Putamen (tissue), 1 donor: ENCODE measurements at regions not wholly inside any gene's neighbourhood (a gene's known extent, or its start where the extent isn't known, plus 50 kb on each side); places are given as distances from the start of the nearest gene placed in this dataset.
A peak's percentile ranks its signal among the peaks of the same experiment; 100 is the strongest.
"Not testable (repeated sequence)": the region's sequence is repeated elsewhere in the genome, so short reads cannot be mapped to it uniquely, and the experiment has no call there.

Experiments
- DNase-seq: peaks from one replicate; pipeline ENCODE4 v3.0.0-alpha.2; 2016; ENCODE audit warnings: low spot score

GRCh38 chrX:20715176-20715575 is 448.5 kb upstream of the RPS6KA3 start:
- no peak for DNase-seq

- no peak for DNase-seq
Measured at GRCh38 chrX:20712811-20713210, 446.1 kb upstream of the RPS6KA3 start.

- DNase-seq = no peak
Measured at GRCh38 chrX:20711366-20711765, 444.7 kb upstream of the RPS6KA3 start.

GRCh38 chrX:20693078-20693477 is 426.4 kb upstream of the RPS6KA3 start:
- no peak for DNase-seq

GRCh38 chrX:20686256-20686655 is 419.5 kb upstream of the RPS6KA3 start:
- no peak for DNase-seq

- DNase-seq = no peak
Measured at GRCh38 chrX:20685652-20686051, 418.9 kb upstream of the RPS6KA3 start.

- DNase-seq = no peak
Measured at GRCh38 chrX:20681683-20682082, 415.0 kb upstream of the RPS6KA3 start.

GRCh38 chrX:20680998-20681397 is 414.3 kb upstream of the RPS6KA3 start:
- DNase-seq = no peak

GRCh38 chrX:20672476-20672875 is 405.8 kb upstream of the RPS6KA3 start:
- DNase-seq = no peak

- DNase-seq = not testable (repeated sequence)
Measured at GRCh38 chrX:20671746-20672145, 405.0 kb upstream of the RPS6KA3 start.

- DNase-seq = no peak
Measured at GRCh38 chrX:20670611-20671010, 403.9 kb upstream of the RPS6KA3 start.

- DNase-seq = no peak
Measured at GRCh38 chrX:20668550-20668949, 401.8 kb upstream of the RPS6KA3 start.

- no peak for DNase-seq
Measured at GRCh38 chrX:20666331-20666730, 399.6 kb upstream of the RPS6KA3 start.

- DNase-seq = no peak
Measured at GRCh38 chrX:20665481-20665880, 398.8 kb upstream of the RPS6KA3 start.

- DNase-seq = no peak
Measured at GRCh38 chrX:20664774-20665173, 398.1 kb upstream of the RPS6KA3 start.

- DNase-seq = no peak
Measured at GRCh38 chrX:20664131-20664530, 397.4 kb upstream of the RPS6KA3 start.

GRCh38 chrX:20663336-20663735 is 396.6 kb upstream of the RPS6KA3 start:
- DNase-seq = peak; percentile 53

GRCh38 chrX:20656721-20657120 is 390.0 kb upstream of the RPS6KA3 start:
- DNase-seq = no peak

- no peak for DNase-seq
Measured at GRCh38 chrX:20654596-20655106, 387.9 kb upstream of the RPS6KA3 start.

GRCh38 chrX:20653070-20653469 is 386.4 kb upstream of the RPS6KA3 start:
- no peak for DNase-seq

- DNase-seq = no peak
Measured at GRCh38 chrX:20641954-20642353, 375.2 kb upstream of the RPS6KA3 start.

GRCh38 chrX:20639115-20639514 is 372.4 kb upstream of the RPS6KA3 start:
- DNase-seq = no peak

GRCh38 chrX:20637351-20637750 is 370.6 kb upstream of the RPS6KA3 start:
- DNase-seq = no peak

- no peak for DNase-seq
Measured at GRCh38 chrX:20633451-20633850, 366.7 kb upstream of the RPS6KA3 start.

GRCh38 chrX:20623448-20623847 is 356.7 kb upstream of the RPS6KA3 start:
- DNase-seq = no peak
